Stomach (tissue), 8 donors: ENCODE measurements at regions not wholly inside any gene's neighbourhood (a gene's known extent, or its start where the extent isn't known, plus 50 kb on each side); places are given as distances from the start of the nearest gene placed in this dataset.
A peak's percentile ranks its signal among the peaks of the same experiment; 100 is the strongest.

Source experiments
- DNase-seq, 2 donors: peaks; one replicate each; pipeline versions ENCODE4 v3.0.0 to v3.0.0-alpha.2; 2013 to 2019
- H3K27ac ChIP-seq, 5 donors: fragments of 200-600 bp in 4 of 5; sonication (generic) in 4 of 5; one replicate each; pipeline ENCODE4 v1.5.1; 2013 to 2019; ENCODE audit warnings: mild to moderate bottlenecking in 1 of 5, moderate library complexity in 1 of 5
- H3K27me3 ChIP-seq, 3 donors: fragments of 200-600 bp; sonication (generic); one replicate each; pipeline ENCODE4 v1.5.1; 2017 to 2019; ENCODE audit warnings: mixed run types in 1 of 3
- H3K36me3 ChIP-seq, 4 donors: fragments of 200-600 bp; sonication (generic); 1 replicate in 3 of 4; 2 replicates in 1 of 4; pipeline ENCODE4 v1.5.1; 2016 to 2019
- H3K4me1 ChIP-seq, 4 donors: fragments of 200-600 bp; sonication (generic); one replicate each; pipeline ENCODE4 v1.5.1; 2016 to 2019
- H3K4me3 ChIP-seq, 4 donors: fragments of 200-600 bp; sonication (generic) in 3 of 4; one replicate each; pipeline ENCODE4 v1.5.1; 2016 to 2019; ENCODE audit warnings: mild to moderate bottlenecking in 1 of 4
- H3K9me3 ChIP-seq, 4 donors: fragments of 200-600 bp; sonication (generic); one replicate each; pipeline ENCODE4 v1.5.1; 2016 to 2019
- CTCF ChIP-seq, 7 experiments: fragments of 450-650 bp in 4 of 7; fragments of 200-600 bp in 3 of 7; sonication (generic) in 3 of 7; IDR thresholded peaks; one replicate each; pipeline ENCODE4 v1.5.1; 2016 to 2019; ENCODE audit warnings: antibody characterized with exemption in 7 of 7, control low read depth in 2 of 7, mild to moderate bottlenecking in 1 of 7
- EP300 ChIP-seq: sonication (generic); formaldehyde crosslinking; IDR thresholded peaks from one replicate; pipeline ENCODE4 v1.6.1; 2017; ENCODE audit warnings: antibody characterized with exemption
- POLR2A ChIP-seq, 4 donors: fragments of 450-650 bp; IDR thresholded peaks; one replicate each; pipeline ENCODE4 v1.6.1; 2016; ENCODE audit warnings: antibody characterized with exemption in 4 of 4, control low read depth in 2 of 4, mild to moderate bottlenecking in 1 of 4, moderate library complexity in 1 of 4
- POLR2AphosphoS5 ChIP-seq, 3 donors: sonication (generic); formaldehyde crosslinking; IDR thresholded peaks; one replicate each; pipeline ENCODE4 v1.6.1; 2016; ENCODE audit warnings: antibody characterized with exemption in 3 of 3
- WGBS, 5 donors: extraction: QIAGEN DNeasy Blood & Tissue Kit in 3 of 5; methylation state at CpG; one replicate each; pipeline versions ENCODE4 v1.1.5 to v1.1.7; 2013 to 2018; 5-methylcytosine and 5-hydroxymethylcytosine counted together
- intact Hi-C: fragments of 100-400 bp; cut with DNase I; formaldehyde crosslinking; loops from one replicate; pipeline ENCODE4 v1.15.1; 2023; ENCODE audit warnings: low total_unique reads
- donor health status: healthy with polysubstance abuse.
- donor health status: Bipolar disorder and iron deficiency.
- donor health status: healthy.

GRCh38 chr9:73095425-73095824 is 56.2 kb upstream of the ANXA1 start:
- DNase-seq: no peak
- WGBS, 5 donors: 89 to 97% (median 94%) methylated on average over 5 of the region's 5 CpGs
- peaks cover 0 to 10% (median 0%) of the 10 kb centered on the region in 4 donors for H3K4me1 ChIP-seq
- no peak for TF ChIP-seq EP300
- TF ChIP-seq POLR2AphosphoS5 (IDR thresholded peaks at IDR 0.05): no peak
- TF ChIP-seq POLR2A (IDR thresholded peaks at IDR 0.05): no peak
- TF ChIP-seq CTCF (IDR thresholded peaks at IDR 0.05): no peak
- no peaks in the 10 kb centered on the region for H3K27me3 ChIP-seq
- H3K4me3 ChIP-seq: no peak overlapping the region
- no peak overlapping the region for H3K27ac ChIP-seq
- H3K36me3 ChIP-seq: no peaks in the 10 kb centered on the region
- H3K9me3 ChIP-seq: no peaks in the 10 kb centered on the region
- intact Hi-C loops: no loop called here

GRCh38 chr9:73093740-73094379 is 57.8 kb upstream of the ANXA1 start:
- TF ChIP-seq EP300 (no peak), CTCF (IDR thresholded peaks at IDR 0.05) (no peak), POLR2AphosphoS5 (IDR thresholded peaks at IDR 0.05) (no peak), POLR2A (IDR thresholded peaks at IDR 0.05) (no peak)
- Histone ChIP-seq H3K27ac (peak overlapping the region in 1 of 5 donors; percentile 1), H3K4me3 (no peak overlapping the region), H3K4me1 (peaks cover 0 to 10% (median 0%) of the 10 kb centered on the region in 4 donors), H3K27me3 (no peaks in the 10 kb centered on the region), H3K9me3 (no peaks in the 10 kb centered on the region), H3K36me3 (no peaks in the 10 kb centered on the region)
- intact Hi-C loops: no loop called here
- DNase-seq: no peak
- WGBS, 5 donors: 52 to 73% (median 60%) methylated on average over 5 of the region's 5 CpGs

GRCh38 chr9:73093016-73093739 is 58.5 kb upstream of the ANXA1 start:
- TF ChIP-seq CTCF (IDR thresholded peaks at IDR 0.05) (no peak), POLR2AphosphoS5 (IDR thresholded peaks at IDR 0.05) (no peak), POLR2A (IDR thresholded peaks at IDR 0.05) (no peak), EP300 (no peak)
- intact Hi-C loops: no loop called here
- no peak for DNase-seq
- Histone ChIP-seq H3K4me1 (peaks cover 0 to 10% (median 0%) of the 10 kb centered on the region in 4 donors), H3K27me3 (no peaks in the 10 kb centered on the region), H3K4me3 (no peak overlapping the region), H3K27ac (peak overlapping the region in 1 of 5 donors; percentile 1), H3K9me3 (no peaks in the 10 kb centered on the region), H3K36me3 (no peaks in the 10 kb centered on the region)

GRCh38 chr9:73091909-73092308 is 59.8 kb upstream of the ANXA1 start:
- Histone ChIP-seq H3K27ac (no peak overlapping the region), H3K36me3 (no peaks in the 10 kb centered on the region), H3K9me3 (no peaks in the 10 kb centered on the region), H3K4me1 (peaks cover 0 to 10% (median 0%) of the 10 kb centered on the region in 4 donors), H3K27me3 (no peaks in the 10 kb centered on the region), H3K4me3 (no peak overlapping the region)
- TF ChIP-seq POLR2AphosphoS5 (IDR thresholded peaks at IDR 0.05) (no peak), EP300 (no peak), CTCF (IDR thresholded peaks at IDR 0.05) (no peak), POLR2A (IDR thresholded peaks at IDR 0.05) (no peak)
- no peak for DNase-seq
- 31 to 61% (median 48%) methylated on average over 2 of the region's 2 CpGs for WGBS, 5 donors
- intact Hi-C loops: no loop called here
